Hindlimb muscle (tissue), 1 donor: ENCODE measurements at regions not wholly inside any gene's neighbourhood (a gene's known extent, or its start where the extent isn't known, plus 50 kb on each side); places are given as distances from the start of the nearest gene placed in this dataset.

ENCODE experiments used
- DNase-seq: peaks from one replicate; pipeline ENCODE4 v3.0.0-alpha.2; 2013

GRCh38 chr5:173463207-173463606, 135.0 kb upstream of the STC2 start:
- DNase-seq, result no peak

DNA sequence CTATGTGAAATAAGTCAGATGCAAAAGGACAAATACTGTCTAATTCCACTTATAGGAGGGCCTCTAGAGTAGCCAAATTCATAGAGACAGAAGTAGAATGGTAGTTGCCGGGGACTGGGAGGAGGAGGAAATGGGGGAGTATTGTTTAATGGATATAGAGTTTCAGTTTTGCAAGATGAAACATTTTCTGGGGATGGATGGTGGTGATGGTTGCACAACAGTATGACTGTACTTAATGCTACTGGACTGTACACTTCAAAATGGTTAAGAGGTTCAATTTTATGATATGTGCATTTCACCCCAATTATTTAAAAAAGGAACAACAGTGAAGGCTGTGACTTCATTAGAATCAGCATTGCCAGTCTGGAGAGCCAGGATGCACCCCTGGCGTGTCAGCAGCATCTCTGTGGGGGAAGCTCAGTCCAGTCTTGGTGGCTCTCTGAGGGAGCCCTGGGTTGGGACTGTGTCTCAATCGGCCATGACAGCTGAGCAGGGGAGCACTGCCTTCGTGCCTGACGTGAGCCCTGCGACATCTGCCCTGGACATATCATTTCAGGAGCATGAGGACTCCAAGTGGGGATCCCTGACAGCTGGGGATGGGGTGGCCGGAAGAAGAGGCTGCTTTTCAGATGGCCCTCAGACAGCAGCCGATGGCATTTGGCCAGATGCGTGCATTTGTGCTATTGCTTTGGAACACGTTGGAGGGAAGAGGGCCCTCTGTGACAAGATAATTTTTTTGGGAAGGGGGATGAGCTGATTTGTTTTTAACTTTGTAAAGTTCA, 130.8 kb upstream of the STC2 start:
- DNase-seq, result peak; percentile 43

DNA sequence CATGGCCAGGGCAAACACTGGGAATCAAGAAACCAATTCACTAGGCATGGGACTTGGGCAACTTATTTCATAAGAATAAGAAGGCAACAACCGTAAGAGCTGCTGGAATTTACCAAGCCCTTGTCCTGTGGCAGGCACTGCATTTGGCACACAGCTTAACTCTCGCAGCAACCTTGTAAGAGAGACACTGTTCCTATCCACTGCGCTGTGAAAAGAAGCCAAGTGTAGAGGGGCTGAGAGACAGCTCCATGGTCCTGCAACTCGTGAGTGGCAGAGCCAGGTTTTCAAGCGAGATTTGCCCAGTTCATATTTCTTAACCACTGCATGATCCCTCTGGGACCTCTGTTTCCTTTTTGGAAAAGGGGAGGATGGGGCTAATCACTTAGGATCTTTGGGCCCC, 129.3 kb upstream of the STC2 start:
- DNase-seq, result no peak

- DNase-seq, result no peak
These were observed 128.5 kb upstream of the STC2 start for GRCh38 chr5:173456751-173457171.

- DNase-seq, result no peak
These were observed 128.0 kb upstream of the STC2 start for GRCh38 chr5:173456181-173456580.

- no peak for DNase-seq
These were observed 127.4 kb upstream of the STC2 start for GRCh38 chr5:173455599-173455957.

DNA sequence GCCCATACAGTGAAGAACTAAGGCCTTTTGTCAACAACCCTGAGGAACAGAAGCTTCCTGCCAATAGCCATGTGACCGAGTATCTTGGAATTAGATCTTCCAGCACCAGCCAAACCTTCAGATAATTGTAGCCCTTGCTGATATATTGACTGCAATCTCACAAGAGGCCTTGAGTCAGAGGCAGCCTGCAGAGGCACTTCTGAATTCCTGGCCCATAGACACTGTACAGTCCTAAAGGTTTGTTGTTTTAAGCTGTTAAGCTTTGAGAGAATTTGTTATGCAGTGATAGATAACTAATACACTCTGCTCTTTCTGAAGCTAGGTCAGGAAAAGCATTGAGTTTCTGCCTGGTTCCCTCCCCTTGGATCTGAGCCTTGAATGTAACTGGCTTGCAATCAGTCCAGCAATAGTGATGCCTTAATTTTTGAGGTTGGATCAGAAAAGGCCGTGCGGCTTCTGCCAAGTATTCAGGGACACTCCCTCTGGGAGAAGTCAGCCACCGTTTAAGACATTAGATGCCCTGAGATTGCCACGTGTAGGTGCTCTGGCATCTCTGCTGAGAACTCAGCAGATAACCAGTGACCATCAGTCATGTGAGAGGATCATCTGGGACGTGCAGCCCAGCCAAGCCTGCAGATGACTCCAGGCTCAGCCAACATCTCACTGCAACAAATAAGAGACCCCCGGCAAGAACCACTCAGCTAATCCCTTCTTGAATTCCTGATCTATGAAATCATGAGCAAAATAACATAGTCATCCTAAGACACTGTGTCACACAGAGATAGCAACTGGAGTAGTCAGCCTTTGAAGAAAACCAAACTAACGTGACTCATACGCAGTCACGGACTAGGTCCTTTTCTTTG, 126.8 kb upstream of the STC2 start:
- DNase-seq, result peak; percentile 35

DNA sequence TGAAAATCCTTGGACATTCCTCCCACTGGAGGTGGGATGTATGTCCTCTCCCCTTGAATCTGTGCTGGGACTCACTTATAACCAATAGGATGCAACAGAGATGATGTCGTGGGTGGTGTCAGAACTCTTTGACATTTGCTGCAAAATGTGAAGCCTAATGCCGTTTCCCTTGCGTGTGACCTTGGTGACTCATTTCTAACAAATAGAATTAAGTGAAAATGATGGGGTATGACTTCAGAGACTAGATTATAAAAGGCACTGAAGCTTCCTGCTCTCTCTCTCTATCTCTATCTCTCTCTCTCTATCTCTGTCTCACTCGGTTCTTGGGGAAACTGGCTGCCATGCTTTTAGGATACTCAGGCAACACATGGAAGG, 126.1 kb upstream of the STC2 start:
- DNase-seq, result no peak

DNA sequence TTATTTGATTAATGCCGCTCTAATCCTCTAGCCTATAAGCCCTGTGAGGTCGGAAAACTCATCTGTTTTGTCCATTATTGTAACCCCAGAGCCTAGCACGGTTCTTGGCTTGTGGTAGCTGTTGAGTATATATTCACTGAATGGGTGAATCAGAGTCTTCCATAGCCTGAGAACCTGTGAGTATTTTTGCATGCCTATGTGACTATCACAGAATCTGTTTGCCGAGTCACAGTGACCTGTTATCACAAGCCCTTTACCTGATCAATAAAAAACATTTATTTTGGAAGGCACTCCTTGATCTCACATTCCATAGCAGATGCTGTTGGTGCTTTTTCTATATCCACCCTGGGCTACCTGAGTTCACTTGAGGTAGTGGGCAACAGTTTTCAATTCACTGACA, 125.0 kb upstream of the STC2 start:
- DNase-seq, result no peak

- DNase-seq, result no peak
These were observed 124.1 kb upstream of the STC2 start for GRCh38 chr5:173452119-173452905.

- DNase-seq, result no peak
These were observed 123.4 kb upstream of the STC2 start for GRCh38 chr5:173451651-173452050.

DNA sequence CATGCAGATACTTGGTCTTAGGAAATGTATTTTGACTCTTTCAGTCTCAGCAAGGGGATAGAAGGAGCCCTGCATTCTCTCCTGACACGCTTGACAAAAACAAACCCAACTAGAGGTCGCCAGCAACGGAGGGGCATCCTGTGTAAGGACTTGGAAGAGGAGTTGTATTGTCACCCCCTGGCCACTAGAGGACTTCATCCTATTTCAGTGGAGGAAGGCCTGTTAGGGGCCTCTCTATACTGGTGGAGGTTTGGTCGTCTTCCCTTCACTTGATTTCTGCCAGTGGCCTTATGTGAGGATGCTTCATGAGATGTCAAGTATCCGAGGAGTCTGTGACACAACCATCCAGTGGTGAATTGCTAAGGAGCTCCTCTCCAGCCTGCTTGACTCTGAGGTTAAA, 122.8 kb upstream of the STC2 start:
- DNase-seq, result no peak

DNA sequence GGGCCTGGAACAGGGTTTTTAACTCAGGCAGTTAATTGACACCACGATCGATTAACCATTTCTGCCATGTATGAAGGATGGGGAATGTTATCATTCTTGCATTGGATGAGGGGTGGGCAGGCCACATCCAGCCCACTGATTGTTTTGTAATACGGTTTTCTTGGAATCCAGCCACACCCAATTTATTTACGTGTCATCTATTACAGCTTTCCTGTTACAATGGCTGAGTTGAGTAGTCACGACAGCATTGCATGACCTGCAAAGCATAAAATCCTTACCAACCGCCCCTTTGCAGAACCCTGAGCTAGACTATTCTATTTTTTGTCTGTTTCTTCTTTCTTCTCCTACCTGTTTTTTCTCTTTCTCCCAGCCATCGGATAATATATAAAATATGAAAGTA, 122.0 kb upstream of the STC2 start:
- no peak for DNase-seq

GRCh38 chr5:173448856-173449255, 120.6 kb upstream of the STC2 start:
- no peak for DNase-seq

GRCh38 chr5:173443971-173444370, 115.8 kb upstream of the STC2 start:
- DNase-seq, result no peak

GRCh38 chr5:173441053-173441628, 112.9 kb upstream of the STC2 start:
- no peak for DNase-seq

DNA sequence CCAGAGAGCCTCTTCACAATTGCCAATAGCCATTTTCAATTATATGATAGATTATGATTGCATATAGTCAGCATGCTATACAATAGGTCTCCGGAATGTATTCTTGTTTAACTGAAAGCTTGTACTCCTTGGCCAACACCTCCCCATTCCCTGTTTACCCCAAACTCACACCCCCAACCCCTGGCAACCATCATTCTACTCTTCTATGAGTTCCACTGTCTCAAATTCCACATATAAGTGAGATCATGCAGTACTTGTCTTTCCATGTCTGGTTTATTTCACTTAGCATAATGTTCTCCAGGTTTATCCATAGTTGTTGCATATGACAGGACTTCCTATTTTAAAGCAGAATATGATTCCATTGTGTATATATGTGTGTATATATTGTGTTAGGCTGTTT, 110.7 kb upstream of the STC2 start:
- DNase-seq, result no peak

GRCh38 chr5:173435447-173435846, 107.2 kb upstream of the STC2 start:
- peak; percentile 43 for DNase-seq

- DNase-seq, result no peak
These were observed 106.1 kb upstream of the STC2 start for GRCh38 chr5:173434270-173434669.

- no peak for DNase-seq
These were observed 102.2 kb upstream of the STC2 start for GRCh38 chr5:173430394-173430793.

- DNase-seq, result no peak
These were observed 101.4 kb upstream of the STC2 start for GRCh38 chr5:173429489-173430150.

GRCh38 chr5:173423452-173424117, 95.4 kb upstream of the STC2 start:
- DNase-seq, result no peak
